Stomach (tissue), 4 donors: ENCODE measurements at regions not wholly inside any gene's neighbourhood (a gene's known extent, or its start where the extent isn't known, plus 50 kb on each side); places are given as distances from the start of the nearest gene placed in this dataset.

Experiments
- CTCF ChIP-seq, 7 experiments: fragments of 450-650 bp in 4 of 7; fragments of 200-600 bp in 3 of 7; sonication (generic) in 3 of 7; IDR thresholded peaks; one replicate each; pipeline ENCODE4 v1.5.1; 2016 to 2019; ENCODE audit warnings: antibody characterized with exemption in 7 of 7, control low read depth in 2 of 7, mild to moderate bottlenecking in 1 of 7
- EP300 ChIP-seq: sonication (generic); formaldehyde crosslinking; IDR thresholded peaks from one replicate; pipeline ENCODE4 v1.6.1; 2017; ENCODE audit warnings: antibody characterized with exemption
- POLR2A ChIP-seq, 4 donors: fragments of 450-650 bp; IDR thresholded peaks; one replicate each; pipeline ENCODE4 v1.6.1; 2016; ENCODE audit warnings: antibody characterized with exemption in 4 of 4, control low read depth in 2 of 4, mild to moderate bottlenecking in 1 of 4, moderate library complexity in 1 of 4
- POLR2AphosphoS5 ChIP-seq, 3 donors: sonication (generic); formaldehyde crosslinking; IDR thresholded peaks; one replicate each; pipeline ENCODE4 v1.6.1; 2016; ENCODE audit warnings: antibody characterized with exemption in 3 of 3

DNA sequence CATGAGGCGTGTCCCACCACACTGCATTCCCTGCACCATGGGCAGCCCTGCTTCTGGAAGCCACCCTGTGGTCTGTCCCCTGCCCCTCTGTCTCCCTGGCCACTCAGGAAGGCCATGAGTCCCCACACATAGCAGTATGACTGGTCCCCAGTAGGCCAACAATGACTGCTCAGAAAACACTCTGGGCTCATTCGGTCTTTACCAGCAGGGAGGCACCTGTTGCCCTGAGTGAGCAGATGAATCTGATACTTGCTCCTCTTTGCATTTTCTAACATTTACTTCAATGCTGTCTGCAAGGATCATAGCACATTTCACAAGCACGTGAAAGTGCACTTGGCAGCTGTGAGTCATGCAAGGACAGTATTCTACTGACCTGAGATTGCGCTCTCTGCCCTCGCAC lies 365.4 kb upstream of the IRX1 start:
- TF ChIP-seq CTCF (IDR thresholded peaks at IDR 0.05) (no peak), POLR2A (IDR thresholded peaks at IDR 0.05) (no peak), POLR2AphosphoS5 (IDR thresholded peaks at IDR 0.05) (no peak), EP300 (no peak)
